SH-SY5Y (cell line): ENCODE measurements at regions not wholly inside any gene's neighbourhood (a gene's known extent, or its start where the extent isn't known, plus 50 kb on each side); places are given as distances from the start of the nearest gene placed in this dataset.

Experiments
- GATA2 ChIP-seq: IDR thresholded peaks from 2 replicates; pipeline ENCODE4 v1.6.1; 2011; ENCODE audit warnings: mild to moderate bottlenecking, low read depth, low read length
- GATA3 ChIP-seq: IDR thresholded peaks from 2 replicates; pipeline ENCODE4 v1.6.1; 2011; ENCODE audit warnings: low read depth, mild to moderate bottlenecking, low read length, moderate library complexity

GRCh38 chr7:131026297-131027000 is 292.4 kb upstream of the KLF14 start:
- no peak for TF ChIP-seq GATA2
- no peak for TF ChIP-seq GATA3
